Neutrophil (primary cell): ENCODE measurements at regions not wholly inside any gene's neighbourhood (a gene's known extent, or its start where the extent isn't known, plus 50 kb on each side); places are given as distances from the start of the nearest gene placed in this dataset.

Experiments
- H3K27ac ChIP-seq: fragments of 200-600 bp; sonication (generic); 2 replicates; pipeline ENCODE4 v1.5.1; 2016; ENCODE audit warnings: mild to moderate bottlenecking, moderate library complexity
- H3K27me3 ChIP-seq: fragments of 200-600 bp; sonication (generic); 2 replicates; pipeline ENCODE4 v1.6.0; 2016; ENCODE audit warnings: mild to moderate bottlenecking
- H3K36me3 ChIP-seq: fragments of 200-600 bp; sonication (generic); 2 replicates; pipeline ENCODE4 v1.5.1; 2017
- H3K4me1 ChIP-seq, 2 experiments: fragments of 200-600 bp in 1 of 2; sonication (generic) in 1 of 2; 1 replicate in 1 of 2; 2 replicates in 1 of 2; pipeline versions ENCODE4 v1.5.1 to v1.6.1; 2013 to 2016; ENCODE audit warnings: low read depth in 1 of 2, low read length in 1 of 2, mild to moderate bottlenecking in 1 of 2, moderate library complexity in 1 of 2; ENCODE audit not compliant: control insufficient read depth in 1 of 2, insufficient read depth in 1 of 2
- H3K4me3 ChIP-seq, 2 experiments: fragments of 200-600 bp in 1 of 2; sonication (generic) in 1 of 2; 1 replicate in 1 of 2; 2 replicates in 1 of 2; pipeline ENCODE4 v1.5.1; 2013 to 2016; ENCODE audit warnings: low read depth in 1 of 2, low read length in 1 of 2, mild to moderate bottlenecking in 1 of 2, moderate library complexity in 1 of 2
- H3K9me3 ChIP-seq: fragments of 200-600 bp; sonication (generic); 2 replicates; pipeline ENCODE4 v1.5.1; 2016
- CTCF ChIP-seq: fragments of 200-600 bp; sonication (generic); IDR thresholded peaks from 2 replicates; pipeline ENCODE4 v1.5.1; 2016; ENCODE audit warnings: antibody characterized with exemption

DNA sequence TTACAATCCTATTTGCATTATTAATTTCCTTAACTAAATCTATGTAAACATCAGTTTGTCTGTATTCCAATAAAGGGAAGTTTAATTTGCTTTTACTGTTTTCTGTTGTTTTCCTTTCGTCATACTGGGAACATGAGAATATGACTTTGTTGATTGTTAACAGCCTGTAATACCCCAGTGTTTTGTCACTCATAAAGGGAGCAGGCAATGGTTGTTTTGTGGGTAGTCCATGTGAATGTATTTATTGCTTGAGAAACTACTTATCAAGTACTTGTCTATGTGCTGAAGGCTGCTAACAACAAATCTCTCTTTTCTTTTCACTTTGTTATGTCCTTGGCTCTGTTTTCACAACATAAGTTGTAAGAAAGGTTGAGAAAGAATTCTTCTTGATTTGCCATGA lies 1070.2 kb upstream of the ACO1 start:
- no peak overlapping the region for H3K4me3 ChIP-seq
- no peaks in the 10 kb centered on the region for H3K4me1 ChIP-seq
- no peaks in the 10 kb centered on the region for H3K27me3 ChIP-seq
- no peaks in the 10 kb centered on the region for H3K36me3 ChIP-seq
- TF ChIP-seq CTCF, result no peak
- no peaks in the 10 kb centered on the region for H3K9me3 ChIP-seq
- no peak overlapping the region for H3K27ac ChIP-seq

- no peak overlapping the region for H3K4me3 ChIP-seq
- H3K9me3 ChIP-seq, result no peaks in the 10 kb centered on the region
- no peak for TF ChIP-seq CTCF
- H3K36me3 ChIP-seq, result no peaks in the 10 kb centered on the region
- H3K4me1 ChIP-seq, result no peaks in the 10 kb centered on the region
- H3K27me3 ChIP-seq, result no peaks in the 10 kb centered on the region
- H3K27ac ChIP-seq, result no peak overlapping the region
These were observed 1063.9 kb upstream of the ACO1 start for GRCh38 chr9:31320494-31320893.

DNA sequence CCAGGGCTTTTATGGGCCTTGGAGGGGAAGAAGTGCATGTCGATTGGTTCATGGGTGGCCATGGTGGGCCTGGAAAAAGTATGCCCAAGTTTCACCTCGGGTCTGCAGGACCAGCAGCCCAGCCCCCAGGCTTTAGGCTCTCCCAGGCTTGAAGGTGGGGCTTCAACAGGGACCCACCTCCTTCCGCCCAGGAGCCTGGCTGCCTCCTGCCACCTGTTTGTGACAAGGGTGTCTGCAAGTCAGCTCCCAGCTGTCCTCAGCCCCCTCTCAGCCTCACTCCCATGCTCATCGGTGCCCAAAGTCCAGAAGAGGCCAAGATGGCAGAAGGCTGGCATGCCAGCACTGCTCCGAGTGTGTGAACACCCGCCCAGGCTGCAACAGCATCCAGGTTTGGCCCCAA lies 1063.2 kb upstream of the ACO1 start:
- Histone ChIP-seq H3K4me3 (no peak overlapping the region), H3K9me3 (no peaks in the 10 kb centered on the region), H3K4me1 (no peaks in the 10 kb centered on the region), H3K27ac (no peak overlapping the region), H3K27me3 (no peaks in the 10 kb centered on the region), H3K36me3 (no peaks in the 10 kb centered on the region)
- TF ChIP-seq CTCF, result no peak

- Histone ChIP-seq H3K27ac (no peak overlapping the region), H3K36me3 (no peaks in the 10 kb centered on the region), H3K9me3 (no peaks in the 10 kb centered on the region), H3K4me3 (no peak overlapping the region), H3K4me1 (no peaks in the 10 kb centered on the region), H3K27me3 (no peaks in the 10 kb centered on the region)
- TF ChIP-seq CTCF, result no peak
These were observed 1062.8 kb upstream of the ACO1 start for GRCh38 chr9:31321686-31322085.

GRCh38 chr9:31323726-31324444 lies 1060.6 kb upstream of the ACO1 start:
- Histone ChIP-seq H3K9me3 (no peaks in the 10 kb centered on the region), H3K36me3 (no peaks in the 10 kb centered on the region), H3K4me3 (no peak overlapping the region), H3K27me3 (no peaks in the 10 kb centered on the region), H3K4me1 (no peaks in the 10 kb centered on the region), H3K27ac (no peak overlapping the region)
- no peak for TF ChIP-seq CTCF
